ENCODE measurements at regions not wholly inside any gene's neighbourhood (a gene's known extent, or its start where the extent isn't known, plus 50 kb on each side); places are given as distances from the start of the nearest gene placed in this dataset. TPM values are rescaled to one million over a fixed set of nuclear protein-coding genes. Genes with fewer than 3 reads are reported as not detected.

DNA sequence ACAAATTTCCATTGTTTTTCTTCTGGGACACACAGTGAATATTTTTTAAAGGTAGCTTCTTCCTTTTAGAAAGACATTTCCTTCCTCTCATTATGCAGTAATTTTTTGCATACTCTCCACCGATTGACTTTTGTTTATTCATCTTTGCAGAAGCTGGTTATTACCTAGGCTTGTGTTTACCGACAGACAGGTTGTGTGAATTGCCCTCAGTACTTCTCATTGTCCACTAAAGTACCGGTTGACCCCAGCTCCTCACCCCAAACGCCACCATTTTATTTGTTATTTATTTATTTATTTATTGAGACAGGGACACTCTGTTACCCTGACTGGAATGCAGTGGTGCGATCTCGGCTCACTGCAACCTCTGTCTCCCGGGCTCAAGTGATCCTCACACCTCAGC, 63.4 kb upstream of the MYL2 start:
- TF ChIP-seq, protein P1, sequence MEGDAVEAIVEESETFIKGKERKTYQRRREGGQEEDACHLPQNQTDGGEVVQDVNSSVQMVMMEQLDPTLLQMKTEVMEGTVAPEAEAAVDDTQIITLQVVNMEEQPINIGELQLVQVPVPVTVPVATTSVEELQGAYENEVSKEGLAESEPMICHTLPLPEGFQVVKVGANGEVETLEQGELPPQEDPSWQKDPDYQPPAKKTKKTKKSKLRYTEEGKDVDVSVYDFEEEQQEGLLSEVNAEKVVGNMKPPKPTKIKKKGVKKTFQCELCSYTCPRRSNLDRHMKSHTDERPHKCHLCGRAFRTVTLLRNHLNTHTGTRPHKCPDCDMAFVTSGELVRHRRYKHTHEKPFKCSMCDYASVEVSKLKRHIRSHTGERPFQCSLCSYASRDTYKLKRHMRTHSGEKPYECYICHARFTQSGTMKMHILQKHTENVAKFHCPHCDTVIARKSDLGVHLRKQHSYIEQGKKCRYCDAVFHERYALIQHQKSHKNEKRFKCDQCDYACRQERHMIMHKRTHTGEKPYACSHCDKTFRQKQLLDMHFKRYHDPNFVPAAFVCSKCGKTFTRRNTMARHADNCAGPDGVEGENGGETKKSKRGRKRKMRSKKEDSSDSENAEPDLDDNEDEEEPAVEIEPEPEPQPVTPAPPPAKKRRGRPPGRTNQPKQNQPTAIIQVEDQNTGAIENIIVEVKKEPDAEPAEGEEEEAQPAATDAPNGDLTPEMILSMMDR (IDR thresholded peaks at IDR 0.05; ENCODE audit: insufficient read depth, low read depth, low read length), result no peak
- ChIA-PET POLR2A (no interaction called here), CTCF (interaction anchor here (0.6 kb wide), 1 partner anchor 468 kb away, joined by 3 read pairs; no protein-coding TSS in a partner anchor)
- Histone ChIP-seq H3K4me3 (ENCODE audit: low read depth, low read length) (no peak overlapping the region), H3K36me3 (ENCODE audit: control insufficient read depth, insufficient read depth, low read length) (no peaks in the 10 kb centered on the region), H3K27me3 (ENCODE audit: control insufficient read depth, insufficient read depth, low read length) (0 out of 2 replicates have a peak, but pooled peaks cover 2% of the 10 kb centered on the region)
- no peak for DNase-seq (ENCODE audit: low read depth)

DNA sequence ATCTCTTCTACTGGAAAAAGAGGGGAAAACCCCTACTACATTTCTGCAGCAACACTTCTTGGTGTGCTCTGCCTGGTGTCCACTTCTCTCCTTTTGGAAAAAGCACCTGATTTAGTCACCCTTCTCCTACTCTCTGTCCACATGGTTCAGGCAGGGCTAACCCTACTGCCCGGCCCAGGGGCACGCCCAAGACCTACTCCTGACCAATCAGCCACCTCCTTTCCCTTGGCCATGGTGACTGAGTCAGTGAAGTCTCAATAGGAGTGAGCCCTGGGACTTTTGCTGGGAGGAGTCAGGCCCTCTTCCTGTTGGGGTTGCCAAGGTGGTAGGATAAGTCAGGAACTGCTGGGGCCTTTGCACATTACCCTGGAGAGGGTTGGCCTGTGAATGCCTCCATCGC, 52.5 kb upstream of the MYL2 start:
- TF ChIP-seq, protein P1 (IDR thresholded peaks at IDR 0.05; ENCODE audit: insufficient read depth, low read depth, low read length), result no peak
- ChIA-PET CTCF (no interaction called here), POLR2A (no interaction called here)
- Histone ChIP-seq H3K4me3 (ENCODE audit: low read depth, low read length) (no peak overlapping the region), H3K27me3 (ENCODE audit: control insufficient read depth, insufficient read depth, low read length) (no peaks in the 10 kb centered on the region), H3K36me3 (ENCODE audit: control insufficient read depth, insufficient read depth, low read length) (no peaks in the 10 kb centered on the region)
- DNase-seq (ENCODE audit: low read depth), result no peak

- no peak overlapping the region for H3K4me3 ChIP-seq (ENCODE audit: low read depth, low read length)
- ChIA-PET CTCF (no interaction called here), POLR2A (no interaction called here)
- TF ChIP-seq, protein P1 (IDR thresholded peaks at IDR 0.05; ENCODE audit: insufficient read depth, low read depth, low read length), result no peak
- H3K27me3 ChIP-seq (ENCODE audit: control insufficient read depth, insufficient read depth, low read length), result no peaks in the 10 kb centered on the region
- no peak for DNase-seq (ENCODE audit: low read depth)
- H3K36me3 ChIP-seq (ENCODE audit: control insufficient read depth, insufficient read depth, low read length), result no peaks in the 10 kb centered on the region
Observed at GRCh38 chr12:110971936-110972335, 51.6 kb upstream of the MYL2 start.

DNA sequence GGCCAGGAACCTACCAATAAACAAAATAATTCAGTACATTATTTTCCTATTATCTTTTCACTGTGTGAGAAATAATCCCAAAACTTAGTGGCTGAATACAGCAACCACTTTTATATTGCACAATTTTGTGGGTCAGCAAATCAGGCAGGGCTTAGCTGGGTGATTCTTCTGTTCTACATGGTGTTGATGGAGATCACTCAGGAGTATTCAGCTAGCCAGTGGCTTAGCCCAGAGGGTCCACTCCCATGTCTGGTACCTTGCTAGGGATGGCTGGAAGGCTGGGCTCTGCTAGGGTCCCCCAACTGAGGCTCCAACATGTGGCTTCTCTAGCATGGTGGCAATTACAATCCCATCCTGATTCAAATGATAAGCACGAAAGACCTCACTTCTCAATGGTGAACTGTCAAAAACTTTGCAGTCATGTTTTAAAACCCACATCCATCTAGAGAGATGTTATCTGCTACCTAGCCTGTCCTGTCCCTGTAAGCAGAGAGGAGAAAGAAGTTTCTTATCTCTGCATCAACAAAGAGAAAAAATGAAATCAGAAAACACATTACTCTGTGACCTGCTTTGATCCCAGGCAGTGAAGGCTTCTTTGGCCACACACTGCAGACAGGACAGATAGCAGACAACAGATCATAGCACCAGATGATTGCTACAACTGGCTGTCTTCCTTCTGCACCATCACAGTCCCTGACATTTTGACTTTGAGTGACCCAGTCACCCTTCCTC, 51.0 kb upstream of the MYL2 start:
- Histone ChIP-seq H3K27me3 (ENCODE audit: control insufficient read depth, insufficient read depth, low read length) (no peaks in the 10 kb centered on the region), H3K4me3 (ENCODE audit: low read depth, low read length) (no peak overlapping the region), H3K36me3 (ENCODE audit: control insufficient read depth, insufficient read depth, low read length) (no peaks in the 10 kb centered on the region)
- ChIA-PET POLR2A (no interaction called here), CTCF (no interaction called here)
- DNase-seq (ENCODE audit: low read depth), result no peak
- TF ChIP-seq, protein P1 (IDR thresholded peaks at IDR 0.05; ENCODE audit: insufficient read depth, low read depth, low read length), result no peak

Small RNA genes in the stretch of these regions (small RNA-seq; reads per million reads assigned to genes)
- gene MIR6760 (ENCODE audit: insufficient read length, low read depth, low replicate concordance), result not detected
